ENCODE measurements at regions not wholly inside any gene's neighbourhood (a gene's known extent, or its start where the extent isn't known, plus 50 kb on each side); places are given as distances from the start of the nearest gene placed in this dataset.

- no peak for DNase-seq
- intact Hi-C loops (cut with DNase I): no loop called here
- no peaks in the 10 kb centered on the region for H3K9me3 ChIP-seq
- no peak for ATAC-seq
- no peaks in the 10 kb centered on the region for H3K27me3 ChIP-seq
- H3K27ac ChIP-seq: no peak overlapping the region
- 74 to 78% methylated on average over 1 of the region's 1 CpG for WGBS, 2 donors
- no peaks in the 10 kb centered on the region for H3K4me1 ChIP-seq
- no peak overlapping the region for H3K4me3 ChIP-seq
- H3K36me3 ChIP-seq (replicated peaks in 1 of 2; ENCODE audit: insufficient read depth in 1 of 2, low read depth in 2 of 2): no peaks in the 10 kb centered on the region
- TF ChIP-seq, protein P1, sequence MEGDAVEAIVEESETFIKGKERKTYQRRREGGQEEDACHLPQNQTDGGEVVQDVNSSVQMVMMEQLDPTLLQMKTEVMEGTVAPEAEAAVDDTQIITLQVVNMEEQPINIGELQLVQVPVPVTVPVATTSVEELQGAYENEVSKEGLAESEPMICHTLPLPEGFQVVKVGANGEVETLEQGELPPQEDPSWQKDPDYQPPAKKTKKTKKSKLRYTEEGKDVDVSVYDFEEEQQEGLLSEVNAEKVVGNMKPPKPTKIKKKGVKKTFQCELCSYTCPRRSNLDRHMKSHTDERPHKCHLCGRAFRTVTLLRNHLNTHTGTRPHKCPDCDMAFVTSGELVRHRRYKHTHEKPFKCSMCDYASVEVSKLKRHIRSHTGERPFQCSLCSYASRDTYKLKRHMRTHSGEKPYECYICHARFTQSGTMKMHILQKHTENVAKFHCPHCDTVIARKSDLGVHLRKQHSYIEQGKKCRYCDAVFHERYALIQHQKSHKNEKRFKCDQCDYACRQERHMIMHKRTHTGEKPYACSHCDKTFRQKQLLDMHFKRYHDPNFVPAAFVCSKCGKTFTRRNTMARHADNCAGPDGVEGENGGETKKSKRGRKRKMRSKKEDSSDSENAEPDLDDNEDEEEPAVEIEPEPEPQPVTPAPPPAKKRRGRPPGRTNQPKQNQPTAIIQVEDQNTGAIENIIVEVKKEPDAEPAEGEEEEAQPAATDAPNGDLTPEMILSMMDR (IDR thresholded peaks at IDR 0.05): no peak
- TF ChIP-seq POLR2A (IDR thresholded peaks at IDR 0.05): no peak
Observed at GRCh38 chr2:180733330-180733729, 247.1 kb upstream of the UBE2E3 start.

GRCh38 chr2:180732337-180732736 is 248.1 kb upstream of the UBE2E3 start:
- H3K36me3 ChIP-seq (replicated peaks in 1 of 2; ENCODE audit: insufficient read depth in 1 of 2, low read depth in 2 of 2): no peaks in the 10 kb centered on the region
- no peak overlapping the region for H3K4me3 ChIP-seq
- intact Hi-C loops (cut with DNase I): no loop called here
- H3K27ac ChIP-seq: no peak overlapping the region
- H3K9me3 ChIP-seq: no peaks in the 10 kb centered on the region
- 75% methylated on average over 3 of the region's 3 CpGs; no CpG with 5 or more reads in 1 of the 2 donors for WGBS, 2 donors
- no peaks in the 10 kb centered on the region for H3K27me3 ChIP-seq
- H3K4me1 ChIP-seq: no peaks in the 10 kb centered on the region
- TF ChIP-seq, protein P1 (IDR thresholded peaks at IDR 0.05): no peak
- TF ChIP-seq POLR2A (IDR thresholded peaks at IDR 0.05): no peak
- ATAC-seq: no peak
- DNase-seq: no peak

- Histone ChIP-seq H3K4me1 (no peaks in the 10 kb centered on the region), H3K27ac (no peak overlapping the region), H3K27me3 (no peaks in the 10 kb centered on the region), H3K36me3 (replicated peaks in 1 of 2; ENCODE audit: insufficient read depth in 1 of 2, low read depth in 2 of 2) (no peaks in the 10 kb centered on the region), H3K4me3 (no peak overlapping the region), H3K9me3 (no peaks in the 10 kb centered on the region)
- WGBS, 2 donors: 79 to 89% methylated on average over 2 of the region's 2 CpGs
- ATAC-seq (no peak), DNase-seq (no peak)
- intact Hi-C loops (cut with DNase I): no loop called here
- TF ChIP-seq, protein P1 (IDR thresholded peaks at IDR 0.05): no peak
- TF ChIP-seq POLR2A (IDR thresholded peaks at IDR 0.05): no peak
Observed at GRCh38 chr2:180730976-180731375, 249.4 kb upstream of the UBE2E3 start.

DNA sequence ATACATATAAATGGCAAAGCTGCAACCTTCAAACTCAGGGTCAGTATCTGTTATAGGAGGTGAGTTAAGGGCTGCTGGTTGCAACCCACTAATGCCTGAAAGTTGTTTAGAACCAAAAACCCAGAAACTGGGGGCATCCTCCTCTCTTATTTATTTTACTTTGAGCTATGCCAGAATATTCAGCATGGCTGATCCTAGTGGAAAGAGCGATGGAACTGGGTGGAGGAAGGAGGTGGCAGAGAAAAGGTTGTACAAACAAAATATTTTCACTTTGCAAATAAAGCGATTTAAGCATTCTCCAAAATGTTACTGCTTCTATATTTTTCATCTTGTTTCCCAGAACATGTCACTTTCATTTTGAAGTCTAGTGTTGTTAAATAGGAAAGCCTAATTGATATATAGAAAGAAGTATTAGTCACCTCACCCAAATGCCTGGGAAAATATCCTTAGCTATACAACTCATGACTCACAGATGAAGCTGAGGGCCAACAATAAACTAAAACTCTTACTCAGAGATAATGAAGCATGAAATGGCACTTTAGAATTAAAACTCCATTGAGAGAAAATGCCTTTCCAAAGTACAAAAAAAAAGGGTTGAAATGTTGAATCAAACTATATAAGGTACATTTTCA is 251.4 kb upstream of the UBE2E3 start:
- no peak for DNase-seq
- intact Hi-C loops (cut with DNase I): no loop called here
- H3K4me3 ChIP-seq: no peak overlapping the region
- H3K27ac ChIP-seq: no peak overlapping the region
- H3K9me3 ChIP-seq: no peaks in the 10 kb centered on the region
- no peak for ATAC-seq
- H3K36me3 ChIP-seq (replicated peaks in 1 of 2; ENCODE audit: insufficient read depth in 1 of 2, low read depth in 2 of 2): no peaks in the 10 kb centered on the region
- 85 to 87% methylated on average over 2 of the region's 2 CpGs for WGBS, 2 donors
- H3K27me3 ChIP-seq: no peaks in the 10 kb centered on the region
- H3K4me1 ChIP-seq: no peaks in the 10 kb centered on the region
- TF ChIP-seq POLR2A (IDR thresholded peaks at IDR 0.05): no peak
- TF ChIP-seq, protein P1 (IDR thresholded peaks at IDR 0.05): no peak

DNA sequence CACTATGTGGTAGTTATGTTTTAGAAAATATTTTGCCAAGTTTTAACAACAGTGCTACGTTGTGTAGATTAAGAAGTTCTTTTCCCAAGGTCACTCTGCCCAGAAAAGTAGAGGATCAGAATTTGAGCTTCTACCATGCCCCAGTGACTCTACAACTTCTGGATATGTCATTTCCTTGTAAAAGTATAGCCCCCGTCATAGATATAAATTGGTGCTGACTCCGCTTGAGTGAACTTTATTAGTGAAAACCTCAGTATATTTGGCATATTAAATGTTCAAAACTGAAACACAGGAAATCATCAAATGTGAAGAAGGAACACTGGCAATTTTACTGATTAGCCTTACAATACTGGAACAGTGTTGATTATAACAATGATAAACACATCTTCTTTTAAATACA is 256.7 kb upstream of the UBE2E3 start:
- ATAC-seq: no peak
- Histone ChIP-seq H3K27me3 (no peaks in the 10 kb centered on the region), H3K4me1 (no peaks in the 10 kb centered on the region), H3K9me3 (no peaks in the 10 kb centered on the region), H3K36me3 (replicated peaks in 1 of 2; ENCODE audit: insufficient read depth in 1 of 2, low read depth in 2 of 2) (no peaks in the 10 kb centered on the region), H3K4me3 (no peak overlapping the region), H3K27ac (no peak overlapping the region)
- DNase-seq: no peak
- intact Hi-C loops (cut with DNase I): no loop called here
- TF ChIP-seq POLR2A (IDR thresholded peaks at IDR 0.05): no peak
- TF ChIP-seq, protein P1 (IDR thresholded peaks at IDR 0.05): no peak
- WGBS, 2 donors: 62 to 72% methylated on average over 3 of the region's 3 CpGs
